SKM-1 treated with dmso at 0.1 percent for 144 hours (cell line): ENCODE measurements at regions not wholly inside any gene's neighbourhood (a gene's known extent, or its start where the extent isn't known, plus 50 kb on each side); places are given as distances from the start of the nearest gene placed in this dataset.
"Not testable (repeated sequence)": the region's sequence is repeated elsewhere in the genome, so short reads cannot be mapped to it uniquely, and the experiment has no call there.

ENCODE experiments used
- DNase-seq: peaks from one replicate; lab custom pipeline; 2025; ENCODE audit not compliant: unreplicated experiment; lab: John Stamatoyannopoulos, UW

DNA sequence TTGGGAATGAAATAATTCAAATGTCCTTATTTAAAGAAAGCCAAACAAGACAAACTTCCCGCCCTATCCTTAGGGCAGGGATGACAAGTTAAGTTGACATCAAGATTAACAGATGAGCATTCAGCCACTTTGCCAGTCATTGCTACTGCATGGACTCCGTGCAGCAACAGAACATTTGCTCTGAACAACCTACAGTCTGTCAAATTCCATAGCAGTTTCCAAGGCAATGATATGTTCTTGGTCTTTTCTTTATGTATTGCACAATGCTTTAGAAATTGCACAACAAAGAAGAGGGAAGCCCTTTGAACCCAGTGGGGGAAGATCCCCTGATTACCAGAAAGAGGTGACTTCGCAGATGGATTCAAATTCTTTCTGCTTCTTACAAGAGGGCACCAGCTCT, 269.8 kb downstream of the BCAT1 start:
- peak; percentile 26 for DNase-seq

DNA sequence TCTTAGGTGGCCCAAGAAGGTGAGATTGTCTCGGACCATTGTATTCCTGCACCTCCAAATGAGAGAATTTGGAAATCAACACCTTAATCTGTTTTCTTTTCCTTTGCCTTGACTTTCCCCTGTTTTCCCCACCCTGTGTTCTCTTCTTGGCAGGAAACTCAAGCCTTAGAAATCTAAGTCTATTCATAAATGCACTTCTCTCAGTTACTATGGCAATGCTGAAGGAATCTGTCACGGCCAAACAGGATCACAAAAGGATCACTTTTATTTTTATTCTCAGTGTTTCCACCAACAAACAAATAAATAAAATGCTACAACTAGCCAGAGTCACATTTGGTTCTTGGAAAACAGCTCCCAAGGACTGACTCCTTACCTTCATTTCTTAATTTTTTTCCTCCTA, 270.5 kb downstream of the BCAT1 start:
- DNase-seq, result no peak

DNA sequence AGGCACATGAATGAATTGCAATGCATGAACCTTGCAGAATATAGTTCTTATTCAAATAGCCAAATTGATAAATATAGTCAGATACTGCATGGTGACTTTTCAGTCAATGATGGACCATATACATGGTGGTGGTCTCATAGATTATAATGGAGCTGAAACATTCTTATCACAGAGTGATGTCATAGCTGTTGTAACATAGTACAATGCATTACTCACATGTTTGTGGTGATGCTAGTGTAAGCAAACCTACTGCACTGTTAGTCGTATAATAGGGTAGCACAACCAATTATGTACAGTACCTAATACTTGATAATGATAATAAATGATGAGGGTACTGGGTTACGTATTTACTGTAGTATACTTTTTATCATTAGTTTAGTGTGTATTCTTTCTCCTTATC, 280.3 kb downstream of the BCAT1 start:
- no peak for DNase-seq

DNA sequence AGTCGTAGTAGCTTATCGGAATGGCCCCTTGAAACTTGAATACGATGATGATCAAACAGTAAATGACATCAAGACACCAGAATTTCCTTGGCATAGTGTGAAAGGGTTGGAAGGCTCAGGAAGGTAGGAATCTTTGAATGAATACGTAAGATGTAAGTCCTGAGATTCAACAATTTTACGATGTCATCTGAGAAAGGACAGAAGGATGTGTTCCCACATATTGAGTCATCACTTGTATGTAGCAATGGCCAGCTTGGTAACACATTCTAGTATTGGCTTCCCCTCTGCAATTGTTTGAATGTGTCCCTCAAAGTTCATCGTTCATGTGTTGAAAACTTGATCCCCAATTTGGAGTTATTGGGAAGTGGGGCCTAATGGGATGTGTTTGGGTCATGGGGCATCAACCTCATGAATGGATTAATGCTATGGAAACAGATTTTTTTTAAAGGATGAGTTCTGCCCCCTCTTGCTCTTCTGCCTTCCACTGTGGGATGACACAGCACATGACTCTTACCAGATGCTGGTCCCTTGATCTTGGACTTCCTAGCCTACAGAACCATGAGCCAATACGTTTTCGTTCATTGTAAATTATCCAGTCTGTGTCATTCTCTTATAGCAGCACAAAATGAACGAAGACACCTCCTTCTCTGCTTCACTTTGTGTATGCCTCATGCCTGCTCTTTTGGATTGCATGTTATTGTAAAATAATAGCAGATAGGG, 284.6 kb downstream of the BCAT1 start:
- DNase-seq, result no peak

DNA sequence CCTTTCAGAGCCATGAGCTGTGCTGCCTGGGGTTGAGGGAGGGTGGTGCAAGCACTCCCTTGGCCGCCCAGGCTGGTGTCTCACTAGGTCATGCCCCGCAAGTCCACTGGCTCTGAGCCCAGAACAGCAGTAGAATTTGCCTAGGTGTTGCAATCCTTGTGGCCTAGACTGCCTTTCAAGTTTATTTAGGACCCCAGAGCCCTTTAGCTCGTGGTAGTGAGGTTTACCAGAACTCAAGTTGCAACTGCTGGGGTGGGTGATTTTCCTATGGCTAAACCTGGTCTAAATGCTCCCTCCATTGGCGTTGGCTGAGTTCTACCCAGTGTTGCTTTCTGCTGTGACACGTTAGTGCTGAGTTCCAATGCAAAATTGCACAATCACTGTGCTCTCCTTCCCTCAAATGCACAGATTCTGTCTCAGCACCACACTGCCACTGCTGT, 287.2 kb downstream of the BCAT1 start:
- peak; percentile 68 for DNase-seq

DNA sequence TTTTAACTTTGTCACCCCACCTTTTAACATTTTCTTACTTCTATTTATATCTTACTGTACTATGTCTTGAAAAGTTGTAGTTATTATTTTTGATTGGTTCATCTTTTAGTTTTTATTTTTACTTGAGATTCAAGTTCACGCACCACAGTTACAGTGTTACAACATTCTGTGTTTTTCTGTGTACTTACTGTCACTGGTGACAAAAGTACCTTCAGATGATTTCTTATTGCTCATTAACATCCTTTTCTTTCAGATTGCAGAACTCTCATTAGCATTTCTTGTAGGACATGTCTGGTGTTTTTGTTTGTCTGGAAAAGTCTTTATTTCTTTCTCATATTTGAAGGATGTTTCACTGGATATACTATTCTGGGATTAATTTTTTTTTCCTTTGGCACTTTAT, 289.9 kb downstream of the BCAT1 start:
- no peak for DNase-seq

DNA sequence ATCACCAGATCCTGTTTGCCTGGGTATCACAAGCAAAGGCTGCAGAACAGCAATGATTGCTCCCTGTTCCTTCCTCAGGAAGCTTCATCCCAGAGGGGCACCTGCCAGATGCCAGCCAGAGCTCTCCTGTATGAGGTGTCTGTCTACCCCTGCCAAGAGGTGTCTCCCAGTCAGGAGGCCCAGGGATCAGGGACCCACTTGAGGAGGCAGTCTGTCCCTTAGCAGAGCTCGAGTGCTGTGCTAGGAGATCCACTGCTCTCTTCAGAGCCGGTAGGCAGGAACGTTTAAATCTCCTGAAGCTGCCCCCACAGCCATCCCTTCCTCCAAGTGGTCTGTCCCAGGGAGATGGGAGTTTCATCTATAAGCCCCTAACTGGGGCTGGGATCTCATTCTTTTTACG, 294.6 kb downstream of the BCAT1 start:
- DNase-seq, result not testable (repeated sequence)

DNA sequence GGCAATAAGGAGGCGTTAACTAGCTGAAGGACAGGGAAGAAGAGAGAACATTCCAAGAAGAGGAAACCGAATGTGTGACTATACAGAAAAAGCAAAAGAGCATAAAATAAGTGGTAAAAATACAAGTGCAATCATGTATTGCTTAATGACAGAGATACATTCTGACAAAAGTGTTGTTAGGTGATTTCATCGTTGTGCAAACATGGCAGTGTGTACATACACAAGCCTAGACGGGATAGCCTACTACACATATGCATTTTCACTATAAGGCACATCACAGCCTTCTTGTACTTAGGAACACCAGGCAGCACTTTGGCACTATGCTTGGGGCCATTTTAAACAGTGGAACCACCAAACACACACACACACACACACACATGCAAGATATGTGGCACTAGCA, 299.3 kb downstream of the BCAT1 start:
- no peak for DNase-seq

DNA sequence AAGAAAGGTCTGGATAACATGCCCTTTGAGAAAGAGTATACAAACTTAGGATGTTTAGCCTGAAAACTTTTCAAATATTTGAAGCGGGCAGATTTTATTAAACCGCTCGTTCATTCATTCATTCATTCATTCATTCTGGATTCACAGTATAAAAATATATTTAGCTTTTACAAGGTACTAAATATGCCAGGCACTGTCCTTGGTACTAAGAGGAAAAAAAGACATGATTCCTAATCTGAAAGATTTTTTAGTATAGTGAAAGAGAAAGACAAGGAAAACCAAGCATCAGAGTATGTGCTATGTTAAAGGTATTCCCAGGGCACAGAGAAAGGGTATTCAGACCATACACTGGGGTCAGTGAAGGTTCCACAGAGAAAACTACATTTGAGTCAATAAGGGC, 299.7 kb downstream of the BCAT1 start:
- DNase-seq, result no peak

DNA sequence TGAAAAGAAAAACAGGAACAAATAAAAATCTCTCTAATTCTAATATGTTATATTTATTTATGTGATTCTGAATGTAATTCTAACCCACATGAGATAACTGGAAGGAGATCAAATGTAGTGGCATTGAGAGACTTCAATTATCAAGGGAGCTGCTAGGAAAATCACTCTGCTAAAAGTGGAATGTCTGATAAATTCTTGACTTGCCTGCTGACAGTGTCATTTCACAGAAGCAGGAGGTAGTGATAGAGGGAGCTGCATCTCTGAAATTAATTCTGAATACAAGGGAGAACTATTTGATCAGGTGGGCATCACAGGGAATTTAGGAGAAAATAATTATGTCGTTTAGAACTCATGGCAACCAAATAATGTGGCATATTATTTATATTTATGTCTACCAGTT, 303.6 kb downstream of the BCAT1 start:
- no peak for DNase-seq

DNA sequence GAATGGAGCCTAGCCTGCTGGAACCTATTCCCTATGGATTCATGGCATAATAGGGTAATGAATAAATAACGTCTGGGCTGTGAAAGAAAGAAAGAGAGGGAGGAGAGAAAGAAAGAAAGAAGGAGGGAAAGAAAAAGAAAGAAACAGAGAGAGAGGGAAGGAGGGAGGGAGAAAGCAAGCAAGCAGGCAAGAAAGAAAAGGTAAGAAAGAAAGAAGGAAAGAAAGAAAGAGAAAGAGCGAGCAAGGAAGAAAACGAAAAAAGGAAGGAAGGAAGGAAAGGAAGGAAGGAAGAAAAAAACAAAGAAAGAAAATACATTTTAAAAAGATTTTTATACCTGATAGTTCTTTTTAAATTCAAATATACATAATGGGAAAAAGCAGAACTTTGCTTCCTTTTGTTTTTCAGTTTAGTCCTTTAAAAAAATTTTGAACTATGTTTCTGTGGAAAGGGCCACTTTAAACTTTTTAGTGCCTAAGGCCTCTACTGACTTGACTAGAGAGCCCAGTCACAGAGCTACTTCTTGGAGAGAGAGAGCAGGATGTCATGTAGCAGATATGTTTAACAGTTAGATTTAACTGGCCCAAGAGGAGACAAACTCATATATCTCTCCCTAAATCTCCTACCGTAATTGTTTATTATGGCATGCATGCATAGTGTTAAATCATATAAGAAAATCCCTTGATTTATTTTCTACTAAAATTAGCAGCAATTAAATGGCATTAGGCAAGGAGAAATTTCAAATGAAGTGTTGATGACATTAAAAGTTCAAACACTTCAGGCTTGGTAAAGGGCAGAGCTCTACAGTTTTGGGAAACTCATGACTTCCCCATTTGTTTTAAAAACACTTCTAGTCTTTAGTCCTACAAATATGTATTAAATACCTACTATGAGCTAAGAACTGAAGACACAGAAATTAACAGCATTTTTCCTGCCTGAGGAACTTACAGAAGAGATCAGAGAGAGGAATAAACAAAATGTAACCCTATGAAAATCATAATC, 305.5 kb downstream of the BCAT1 start:
- DNase-seq, result no peak

DNA sequence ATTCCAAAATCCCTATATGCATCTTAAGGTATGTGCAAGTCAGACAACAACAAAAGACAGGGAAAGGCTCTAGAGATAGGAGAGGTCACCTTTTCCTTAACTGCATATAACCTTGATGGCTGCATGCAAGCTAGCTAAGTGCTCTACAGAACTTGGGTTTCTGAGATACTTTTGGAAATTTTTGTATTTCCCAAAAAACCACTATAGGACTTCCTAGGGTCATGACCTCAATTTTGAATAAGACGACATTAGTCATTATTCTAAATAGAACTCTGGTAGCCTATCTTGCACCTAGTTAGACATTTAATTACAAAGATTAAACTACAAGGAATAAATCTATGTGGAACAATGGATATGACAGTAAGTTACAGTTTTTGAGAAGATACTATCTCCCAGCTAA, 309.3 kb downstream of the BCAT1 start:
- DNase-seq, result no peak

DNA sequence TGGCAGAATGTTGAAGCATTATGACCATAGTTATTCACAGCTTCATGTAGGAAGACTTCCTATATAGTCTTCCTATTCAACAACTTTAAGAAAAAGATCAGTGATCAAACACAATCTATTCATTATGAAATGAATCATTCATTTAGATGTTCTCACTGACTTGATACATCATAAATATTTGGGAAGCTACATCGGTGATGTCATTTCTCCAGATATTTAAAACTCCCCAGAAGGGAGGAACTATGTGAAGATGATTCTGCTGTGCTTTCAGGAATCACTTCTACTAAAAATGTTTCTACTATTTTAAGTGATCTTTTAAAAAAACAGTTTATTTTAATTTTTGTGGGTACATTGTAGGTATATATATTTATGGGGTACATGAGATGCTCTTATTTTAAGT, 316.4 kb downstream of the BCAT1 start:
- no peak for DNase-seq

DNA sequence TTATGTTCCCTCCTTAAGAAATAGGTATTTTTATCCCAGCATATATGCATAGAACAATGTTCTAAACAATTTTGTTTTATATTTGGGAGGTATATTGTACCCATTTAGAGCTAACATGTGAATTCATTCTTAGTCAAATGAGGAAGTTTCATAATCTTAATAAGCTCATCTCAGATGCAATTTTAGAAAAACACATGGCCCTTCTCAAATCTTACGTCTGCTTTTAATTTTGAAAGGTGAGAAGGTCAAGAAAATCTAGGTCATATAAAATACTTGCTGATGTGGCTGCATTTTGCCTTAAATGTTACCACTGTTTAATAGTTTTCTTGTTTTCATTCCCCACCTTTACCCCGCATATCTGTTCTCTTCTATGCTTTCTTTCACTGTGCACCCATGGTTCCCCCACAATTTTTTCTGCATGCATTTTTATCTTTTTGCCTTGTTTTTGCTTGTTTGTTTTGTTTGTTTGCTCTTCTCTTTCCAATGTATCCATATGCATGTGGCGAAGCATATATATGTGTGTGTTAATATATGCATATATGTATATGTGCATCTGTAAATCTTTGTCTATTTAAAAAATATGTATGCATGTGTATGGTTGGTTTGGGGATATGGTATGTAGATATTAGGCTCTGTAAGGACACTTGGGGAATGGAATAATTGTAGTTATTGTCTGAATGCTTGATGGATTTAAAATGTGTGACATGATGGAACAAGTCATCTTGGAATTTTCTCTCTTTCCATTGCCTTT, 317.1 kb downstream of the BCAT1 start:
- no peak for DNase-seq

DNA sequence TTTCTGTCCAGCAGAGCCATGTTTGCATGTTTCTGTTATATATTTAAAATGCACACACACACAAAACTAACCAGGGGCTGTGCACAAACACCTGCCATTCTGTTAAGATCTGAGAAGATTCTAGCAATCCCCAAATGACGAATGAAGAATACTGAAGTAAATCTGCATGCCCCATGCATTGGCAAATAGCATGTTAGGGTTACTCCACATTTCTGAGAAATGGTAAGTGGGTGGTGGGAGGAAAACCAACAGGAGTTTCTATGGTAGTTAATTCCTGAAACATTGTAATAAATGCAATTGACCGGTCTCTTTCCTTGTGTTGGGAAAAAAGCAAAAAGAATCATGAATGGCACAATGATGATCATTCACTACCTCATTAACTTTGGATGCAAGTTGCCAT, 318.0 kb downstream of the BCAT1 start:
- no peak for DNase-seq

DNA sequence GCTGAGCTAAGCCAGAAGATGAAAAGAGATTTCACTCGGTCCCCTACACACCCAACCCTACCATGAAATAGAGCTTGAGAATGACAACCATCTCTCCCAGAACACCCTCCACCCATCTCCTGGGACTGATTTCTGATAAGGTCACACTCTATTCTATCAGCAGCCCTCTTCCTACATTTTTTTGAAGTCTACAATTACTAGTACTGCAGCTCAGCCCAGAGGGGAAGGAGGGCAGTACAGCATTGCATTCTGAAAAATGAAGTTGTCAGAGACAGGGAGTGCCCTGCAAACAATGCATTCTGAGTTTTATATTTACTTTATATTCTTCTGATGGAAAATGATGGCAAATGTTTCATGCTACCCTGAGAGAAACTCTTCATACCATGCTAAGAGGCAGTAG, 318.5 kb downstream of the BCAT1 start:
- no peak for DNase-seq

DNA sequence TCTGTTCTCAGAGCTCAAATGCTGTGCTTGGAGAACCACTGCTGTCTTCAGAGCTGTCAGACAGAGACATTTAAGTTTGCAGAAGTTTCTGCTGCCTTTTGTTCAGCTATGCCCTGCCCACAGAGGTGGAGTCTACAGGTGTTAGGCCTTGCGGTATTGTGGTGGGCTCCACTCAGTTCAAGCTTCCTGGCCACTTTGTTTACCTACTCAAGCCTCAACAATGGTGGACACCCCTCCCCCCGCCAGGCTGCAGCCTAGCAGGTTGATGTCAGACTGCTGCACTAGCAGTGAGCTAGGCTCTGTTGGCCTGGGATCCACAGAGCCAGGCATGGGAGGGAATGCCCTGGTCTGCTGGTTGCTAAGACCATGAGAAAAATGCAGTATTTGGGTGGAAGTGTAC, 323.8 kb downstream of the BCAT1 start:
- DNase-seq, result no peak

DNA sequence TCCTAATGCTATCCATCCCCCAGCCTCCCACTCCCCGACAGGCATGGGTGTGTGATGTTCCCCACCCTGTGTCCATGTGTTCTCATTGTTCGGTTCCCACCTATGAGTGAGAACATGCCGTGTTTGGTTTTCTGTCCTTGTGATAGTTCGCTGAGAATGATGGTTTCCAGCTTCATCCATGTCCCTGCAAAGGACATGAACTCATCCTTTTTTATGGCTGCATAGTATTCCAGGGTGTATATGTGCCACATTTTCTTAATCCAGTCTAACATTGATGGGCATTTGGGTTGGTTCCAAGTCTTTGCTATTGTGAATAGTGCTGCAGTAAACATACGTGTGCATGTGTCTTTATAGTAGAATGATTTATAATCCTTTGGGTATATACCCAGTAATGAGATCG, 328.9 kb downstream of the BCAT1 start:
- not testable (repeated sequence) for DNase-seq

DNA sequence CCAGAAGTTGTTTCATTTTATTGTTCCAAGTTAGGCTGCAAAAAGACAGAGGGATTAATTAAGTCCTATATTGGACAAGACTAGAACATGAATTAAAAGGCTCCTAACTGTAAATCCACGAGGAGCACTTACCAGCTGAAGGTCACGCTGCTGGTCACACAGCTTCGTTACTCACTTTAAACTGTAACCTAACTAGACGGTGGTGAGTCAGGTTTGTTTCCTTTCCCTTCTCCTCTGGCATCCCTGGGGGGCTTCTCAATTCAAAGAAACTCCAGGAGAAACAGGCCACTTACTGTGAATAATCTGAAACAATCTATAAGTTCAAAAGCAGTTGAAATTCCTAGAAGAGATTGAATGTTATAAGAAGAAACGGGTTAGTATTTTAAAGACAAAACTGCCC, 331.4 kb downstream of the BCAT1 start:
- DNase-seq, result no peak

DNA sequence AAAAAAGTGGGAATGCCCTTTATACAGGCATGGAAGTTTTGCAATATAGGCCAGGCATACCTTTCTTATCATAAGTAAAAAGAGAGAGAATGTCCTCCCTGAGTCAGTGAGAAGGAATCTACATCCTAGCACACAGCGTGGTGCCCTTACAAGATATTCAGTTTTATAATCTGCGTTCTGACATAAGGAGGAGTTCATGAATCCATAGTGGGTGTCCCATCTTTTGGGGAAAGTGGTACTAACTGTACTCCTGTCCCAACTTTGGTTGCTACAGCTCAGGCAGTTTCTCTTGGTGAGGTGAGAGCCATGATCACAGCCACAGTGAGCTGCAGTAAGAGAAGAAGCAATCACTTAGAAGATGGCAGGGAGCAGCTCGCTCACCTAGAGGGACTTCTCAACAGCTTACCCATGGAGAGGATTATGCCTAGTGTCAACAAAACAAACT, 332.9 kb downstream of the BCAT1 start:
- DNase-seq, result no peak

DNA sequence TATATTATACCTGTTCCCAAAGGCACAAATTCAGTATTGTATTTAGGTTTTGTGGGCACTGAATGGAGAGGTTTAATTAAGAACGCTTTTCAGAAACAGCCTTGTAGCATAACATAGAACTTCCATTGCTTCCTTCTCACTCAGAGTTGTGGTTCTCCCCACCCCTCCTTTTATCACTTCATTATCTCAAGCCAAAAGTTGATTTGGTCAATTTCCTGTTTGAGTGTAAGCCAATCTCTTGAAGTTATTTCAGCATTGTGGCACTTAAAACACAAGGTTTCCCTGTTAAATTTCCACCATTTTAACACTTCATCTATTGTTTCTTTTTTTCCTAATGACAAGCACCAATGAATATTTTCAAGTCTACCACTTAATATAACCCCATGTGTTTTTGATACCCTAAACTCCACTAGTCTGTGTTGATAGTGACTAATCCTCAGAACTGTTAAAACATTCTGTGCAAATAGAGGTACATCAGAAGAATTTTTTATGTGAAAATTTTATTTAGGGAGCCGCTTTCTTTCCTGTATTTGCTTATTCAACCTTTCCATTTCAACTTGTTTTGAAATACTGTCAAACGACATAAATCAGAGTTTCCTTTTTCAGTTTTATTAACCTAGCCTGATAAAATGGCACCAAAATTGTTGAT, 340.1 kb downstream of the BCAT1 start:
- DNase-seq, result no peak
